Activated T-helper 2 cell treated with anti-CD3 and anti-CD28 coated beads, Interferon-gamma antibody, Interleukin-2, Interleukin-4, amounts not matched to agents 10 μg/mL and 5 μg/mL and 100 μg/mL, durations not matched to agents 14 hours and 24 hours and 36 hours (primary cell): ENCODE measurements at regions not wholly inside any gene's neighbourhood (a gene's known extent, or its start where the extent isn't known, plus 50 kb on each side); places are given as distances from the start of the nearest gene placed in this dataset.

Source experiments
- DNase-seq: peaks from one replicate; pipeline ENCODE4 v3.0.0; 2021; ENCODE audit warnings: low spot score
- H3K27ac Mint-ChIP-seq: one replicate; pipeline ENCODE4 v1.8.0; 2021; ENCODE audit warnings: mixed read lengths
- H3K27me3 Mint-ChIP-seq: one replicate; pipeline ENCODE4 v1.8.0; 2021; ENCODE audit warnings: low read depth, mixed read lengths
- H3K36me3 Mint-ChIP-seq: one replicate; pipeline ENCODE4 v1.8.0; 2021; ENCODE audit warnings: low read depth, mixed read lengths
- H3K4me1 Mint-ChIP-seq: one replicate; pipeline ENCODE4 v1.8.0; 2021; ENCODE audit warnings: low read depth, mixed read lengths
- H3K4me3 Mint-ChIP-seq: one replicate; pipeline ENCODE4 v1.8.0; 2021; ENCODE audit warnings: low read depth, mild to moderate bottlenecking, moderate library complexity, mixed read lengths
- H3K9me3 Mint-ChIP-seq: one replicate; pipeline ENCODE4 v1.8.0; 2021; ENCODE audit warnings: mixed read lengths
- intact Hi-C: fragments of 100-400 bp; cut with micrococcal nuclease; formaldehyde crosslinking; loops from one replicate; pipeline ENCODE4 v1.15.1; 2023

GRCh38 chr21:20802631-20803260 lies 195.5 kb upstream of the NCAM2 start:
- H3K4me1 Mint-ChIP-seq = no peaks in the 10 kb centered on the region
- DNase-seq = no peak
- no peak overlapping the region for H3K4me3 Mint-ChIP-seq
- intact Hi-C loops = no loop called here
- no peaks in the 10 kb centered on the region for H3K36me3 Mint-ChIP-seq
- peaks cover 56% of the 10 kb centered on the region for H3K9me3 Mint-ChIP-seq
- H3K27me3 Mint-ChIP-seq = no peaks in the 10 kb centered on the region
- no peak overlapping the region for H3K27ac Mint-ChIP-seq

GRCh38 chr21:20811702-20812101 lies 186.5 kb upstream of the NCAM2 start:
- Mint-ChIP-seq H3K4me1 (no peaks in the 10 kb centered on the region), H3K4me3 (no peak overlapping the region), H3K27ac (no peak overlapping the region), H3K27me3 (no peaks in the 10 kb centered on the region), H3K9me3 (peaks cover 46% of the 10 kb centered on the region), H3K36me3 (no peaks in the 10 kb centered on the region)
- intact Hi-C loops = no loop called here
- no peak for DNase-seq

GRCh38 chr21:20814090-20814489 lies 184.1 kb upstream of the NCAM2 start:
- DNase-seq = no peak
- Mint-ChIP-seq H3K4me1 (no peaks in the 10 kb centered on the region), H3K9me3 (peaks cover 51% of the 10 kb centered on the region), H3K27ac (no peak overlapping the region), H3K36me3 (no peaks in the 10 kb centered on the region), H3K4me3 (no peak overlapping the region), H3K27me3 (no peaks in the 10 kb centered on the region)
- intact Hi-C loops = no loop called here

- no peaks in the 10 kb centered on the region for H3K36me3 Mint-ChIP-seq
- intact Hi-C loops = no loop called here
- no peaks in the 10 kb centered on the region for H3K4me1 Mint-ChIP-seq
- no peak overlapping the region for H3K27ac Mint-ChIP-seq
- no peaks in the 10 kb centered on the region for H3K27me3 Mint-ChIP-seq
- DNase-seq = no peak
- H3K4me3 Mint-ChIP-seq = no peak overlapping the region
- H3K9me3 Mint-ChIP-seq = peaks cover 45% of the 10 kb centered on the region
These were observed 175.5 kb upstream of the NCAM2 start for GRCh38 chr21:20822666-20823065.

- H3K4me1 Mint-ChIP-seq = no peaks in the 10 kb centered on the region
- no peaks in the 10 kb centered on the region for H3K36me3 Mint-ChIP-seq
- DNase-seq = no peak
- peaks cover 33% of the 10 kb centered on the region for H3K9me3 Mint-ChIP-seq
- H3K27ac Mint-ChIP-seq = no peak overlapping the region
- intact Hi-C loops = no loop called here
- no peaks in the 10 kb centered on the region for H3K27me3 Mint-ChIP-seq
- H3K4me3 Mint-ChIP-seq = no peak overlapping the region
These were observed 145.3 kb upstream of the NCAM2 start for GRCh38 chr21:20852866-20853265.

- Mint-ChIP-seq H3K4me1 (no peaks in the 10 kb centered on the region), H3K27me3 (no peaks in the 10 kb centered on the region), H3K27ac (no peak overlapping the region), H3K36me3 (no peaks in the 10 kb centered on the region), H3K9me3 (peaks cover 48% of the 10 kb centered on the region), H3K4me3 (no peak overlapping the region)
- intact Hi-C loops = no loop called here
- DNase-seq = no peak
These were observed 141.3 kb upstream of the NCAM2 start for GRCh38 chr21:20856926-20857325.

GRCh38 chr21:20874202-20874601 lies 124.0 kb upstream of the NCAM2 start:
- no peak overlapping the region for H3K27ac Mint-ChIP-seq

GRCh38 chr21:20875742-20876141 lies 122.5 kb upstream of the NCAM2 start:
- H3K4me3 Mint-ChIP-seq = no peak overlapping the region
- peaks cover 36% of the 10 kb centered on the region for H3K9me3 Mint-ChIP-seq
- H3K27ac Mint-ChIP-seq = no peak overlapping the region
- intact Hi-C loops = no loop called here
- H3K4me1 Mint-ChIP-seq = no peaks in the 10 kb centered on the region
- H3K27me3 Mint-ChIP-seq = no peaks in the 10 kb centered on the region
- H3K36me3 Mint-ChIP-seq = no peaks in the 10 kb centered on the region
- no peak for DNase-seq

More at GRCh38 chr21:20874202-20874601, 124.0 kb upstream of the NCAM2 start:
- DNase-seq = no peak
- H3K4me1 Mint-ChIP-seq = no peaks in the 10 kb centered on the region
- no peaks in the 10 kb centered on the region for H3K36me3 Mint-ChIP-seq
- no peaks in the 10 kb centered on the region for H3K27me3 Mint-ChIP-seq
- intact Hi-C loops = no loop called here
- H3K9me3 Mint-ChIP-seq = peaks cover 43% of the 10 kb centered on the region
- H3K4me3 Mint-ChIP-seq = no peak overlapping the region

- Mint-ChIP-seq H3K27me3 (no peaks in the 10 kb centered on the region), H3K27ac (no peak overlapping the region), H3K4me3 (no peak overlapping the region), H3K4me1 (no peaks in the 10 kb centered on the region), H3K9me3 (peaks cover 25% of the 10 kb centered on the region), H3K36me3 (no peaks in the 10 kb centered on the region)
- intact Hi-C loops = no loop called here
- no peak for DNase-seq
These were observed 120.2 kb upstream of the NCAM2 start for GRCh38 chr21:20877976-20878375.

- H3K27ac Mint-ChIP-seq = no peak overlapping the region
- H3K27me3 Mint-ChIP-seq = no peaks in the 10 kb centered on the region
- intact Hi-C loops = no loop called here
- DNase-seq = no peak
- H3K4me1 Mint-ChIP-seq = no peaks in the 10 kb centered on the region
- H3K9me3 Mint-ChIP-seq = peaks cover 4% of the 10 kb centered on the region
- H3K36me3 Mint-ChIP-seq = no peaks in the 10 kb centered on the region
- no peak overlapping the region for H3K4me3 Mint-ChIP-seq
These were observed 115.5 kb upstream of the NCAM2 start for GRCh38 chr21:20882462-20883407.

GRCh38 chr21:20883408-20883800 lies 114.8 kb upstream of the NCAM2 start:
- intact Hi-C loops = no loop called here
- H3K27ac Mint-ChIP-seq = no peak overlapping the region

GRCh38 chr21:20902511-20902910 lies 95.7 kb upstream of the NCAM2 start:
- Mint-ChIP-seq H3K36me3 (no peaks in the 10 kb centered on the region), H3K4me3 (no peak overlapping the region), H3K27me3 (no peaks in the 10 kb centered on the region), H3K4me1 (no peaks in the 10 kb centered on the region), H3K9me3 (peaks cover 29% of the 10 kb centered on the region), H3K27ac (no peak overlapping the region)
- intact Hi-C loops = no loop called here
- no peak for DNase-seq

More at GRCh38 chr21:20883408-20883800, 114.8 kb upstream of the NCAM2 start:
- no peaks in the 10 kb centered on the region for H3K27me3 Mint-ChIP-seq
- no peak for DNase-seq
- no peak overlapping the region for H3K4me3 Mint-ChIP-seq
- peaks cover 5% of the 10 kb centered on the region for H3K9me3 Mint-ChIP-seq
- no peaks in the 10 kb centered on the region for H3K36me3 Mint-ChIP-seq
- H3K4me1 Mint-ChIP-seq = no peaks in the 10 kb centered on the region

GRCh38 chr21:20902998-20903397 lies 95.2 kb upstream of the NCAM2 start:
- Mint-ChIP-seq H3K4me3 (no peak overlapping the region), H3K27ac (no peak overlapping the region), H3K27me3 (no peaks in the 10 kb centered on the region), H3K4me1 (no peaks in the 10 kb centered on the region), H3K36me3 (no peaks in the 10 kb centered on the region), H3K9me3 (peaks cover 29% of the 10 kb centered on the region)
- DNase-seq = no peak
- intact Hi-C loops = no loop called here
